Activated naive CD4-positive, alpha-beta T cell treated with anti-CD3 and anti-CD28 coated beads, Interleukin-2, amount 10 ng/mL, durations not matched to agents 7 days and 5 days (primary cell): ENCODE measurements at regions not wholly inside any gene's neighbourhood (a gene's known extent, or its start where the extent isn't known, plus 50 kb on each side); places are given as distances from the start of the nearest gene placed in this dataset.
A peak's percentile ranks its signal among the peaks of the same experiment; 100 is the strongest.

Experiments used
- CTCF ChIA-PET: fragments of 350-600 bp; sonication (Branson Sonifier 250); formaldehyde crosslinking; loops from one replicate; lab custom pipeline; 2021; ENCODE audit warnings: antibody characterized with exemption; lab: Charles Lee
- DNase-seq: peaks from one replicate; pipeline ENCODE4 v3.0.0-alpha.2; 2020
- H3K27ac Mint-ChIP-seq: one replicate; pipeline ENCODE4 v1.8.0; 2021; ENCODE audit warnings: mild to moderate bottlenecking, moderate library complexity, mixed read lengths
- H3K27me3 Mint-ChIP-seq: one replicate; pipeline ENCODE4 v1.8.0; 2021; ENCODE audit warnings: mild to moderate bottlenecking, mixed read lengths
- H3K36me3 Mint-ChIP-seq: one replicate; pipeline ENCODE4 v1.8.0; 2021; ENCODE audit warnings: mixed read lengths
- H3K4me1 Mint-ChIP-seq: one replicate; pipeline ENCODE4 v1.8.0; 2021; ENCODE audit warnings: mixed read lengths
- H3K4me3 Mint-ChIP-seq: one replicate; pipeline ENCODE4 v1.8.0; 2021; ENCODE audit warnings: mild to moderate bottlenecking, moderate library complexity, mixed read lengths
- H3K9me3 Mint-ChIP-seq: one replicate; pipeline ENCODE4 v1.8.0; 2021; ENCODE audit warnings: mixed read lengths

DNA sequence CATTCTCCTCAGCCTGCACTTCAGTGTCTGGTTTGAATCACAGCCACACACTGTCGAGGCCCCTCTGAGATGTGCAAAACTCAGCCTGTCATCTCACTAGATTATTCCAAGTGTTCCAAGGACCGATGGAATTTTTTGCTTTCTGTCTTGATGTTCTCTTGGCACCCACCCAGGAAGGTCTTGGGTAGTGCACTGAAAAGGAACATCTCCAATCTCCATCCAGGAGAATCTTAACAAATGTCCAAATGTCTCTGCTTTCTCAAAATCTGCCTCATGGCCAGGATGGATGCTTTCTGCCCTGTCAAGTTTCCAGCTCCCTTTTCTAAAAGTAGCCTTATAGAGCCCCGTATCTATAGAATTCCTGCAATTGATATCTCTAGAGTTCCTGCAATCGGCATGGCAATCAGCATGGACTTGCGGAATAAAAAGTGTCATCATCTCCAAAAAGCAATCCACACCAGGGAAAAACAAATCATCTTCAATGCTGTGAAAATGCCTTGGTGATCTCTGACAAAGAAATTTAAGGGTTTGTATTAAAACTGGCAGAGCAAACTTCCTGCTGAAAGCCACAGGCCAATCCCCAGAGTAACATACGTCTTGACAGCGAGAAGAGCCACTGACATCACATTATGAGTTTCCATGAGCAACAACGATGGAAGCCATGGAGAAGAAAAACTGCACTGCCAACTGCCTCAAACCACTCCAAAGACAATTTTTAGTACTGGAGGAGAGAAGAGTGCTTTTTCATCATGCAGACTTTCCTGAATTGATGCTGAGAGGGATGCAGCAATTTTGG is 215.3 kb upstream of the FAM9B start:
- Mint-ChIP-seq H3K27me3 (peaks cover 3% of the 10 kb centered on the region), H3K36me3 (no peaks in the 10 kb centered on the region), H3K4me1 (peaks cover 3% of the 10 kb centered on the region), H3K4me3 (no peak overlapping the region), H3K9me3 (no peaks in the 10 kb centered on the region), H3K27ac (no peak overlapping the region)
- CTCF ChIA-PET = no interaction called here
- no peak for DNase-seq

- H3K27me3 Mint-ChIP-seq = no peaks in the 10 kb centered on the region
- H3K36me3 Mint-ChIP-seq = no peaks in the 10 kb centered on the region
- CTCF ChIA-PET = no interaction called here
- no peak overlapping the region for H3K27ac Mint-ChIP-seq
- peaks cover 3% of the 10 kb centered on the region for H3K4me1 Mint-ChIP-seq
- H3K4me3 Mint-ChIP-seq = no peak overlapping the region
- H3K9me3 Mint-ChIP-seq = no peaks in the 10 kb centered on the region
- no peak for DNase-seq
These were observed 212.7 kb upstream of the TBL1X start for GRCh38 chrX:9252182-9252581.

DNA sequence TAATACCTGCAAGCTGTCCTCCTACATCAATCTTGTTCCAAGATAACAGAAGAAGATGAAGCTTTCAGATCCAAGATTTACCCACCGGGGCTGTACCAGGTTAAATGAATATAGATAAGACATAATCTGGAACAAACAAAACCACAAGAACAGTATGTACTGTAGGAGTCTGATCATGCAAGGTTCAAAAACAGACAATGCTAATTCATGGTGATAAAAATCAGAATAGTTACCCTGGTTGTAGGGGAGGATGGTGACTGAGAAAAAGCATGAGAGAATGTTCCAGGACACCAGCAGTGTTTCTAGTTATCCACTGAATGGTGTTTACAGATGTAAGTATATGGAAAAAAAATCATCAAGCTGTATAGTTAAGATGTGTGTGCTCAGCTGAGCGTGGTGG is 211.6 kb upstream of the TBL1X start:
- Mint-ChIP-seq H3K36me3 (no peaks in the 10 kb centered on the region), H3K27ac (no peak overlapping the region), H3K4me3 (no peak overlapping the region), H3K4me1 (peaks cover 9% of the 10 kb centered on the region), H3K9me3 (no peaks in the 10 kb centered on the region), H3K27me3 (no peaks in the 10 kb centered on the region)
- DNase-seq = no peak
- CTCF ChIA-PET = no interaction called here

GRCh38 chrX:9257718-9258420 is 207.0 kb upstream of the TBL1X start:
- Mint-ChIP-seq H3K36me3 (no peaks in the 10 kb centered on the region), H3K27ac (no peak overlapping the region), H3K4me1 (peaks cover 15% of the 10 kb centered on the region), H3K27me3 (no peaks in the 10 kb centered on the region), H3K4me3 (no peak overlapping the region), H3K9me3 (peaks cover 10% of the 10 kb centered on the region)
- no peak for DNase-seq
- CTCF ChIA-PET = no interaction called here

GRCh38 chrX:9258421-9259104 is 206.3 kb upstream of the TBL1X start:
- no peaks in the 10 kb centered on the region for H3K36me3 Mint-ChIP-seq
- peaks cover 15% of the 10 kb centered on the region for H3K4me1 Mint-ChIP-seq
- no peak overlapping the region for H3K4me3 Mint-ChIP-seq
- H3K27ac Mint-ChIP-seq = no peak overlapping the region
- CTCF ChIA-PET = no interaction called here
- no peak for DNase-seq
- H3K27me3 Mint-ChIP-seq = no peaks in the 10 kb centered on the region
- H3K9me3 Mint-ChIP-seq = peaks cover 10% of the 10 kb centered on the region

GRCh38 chrX:9260603-9261002 is 204.3 kb upstream of the TBL1X start:
- Mint-ChIP-seq H3K36me3 (no peaks in the 10 kb centered on the region), H3K4me1 (peaks cover 15% of the 10 kb centered on the region), H3K27me3 (no peaks in the 10 kb centered on the region), H3K9me3 (peaks cover 10% of the 10 kb centered on the region), H3K27ac (no peak overlapping the region), H3K4me3 (no peak overlapping the region)
- CTCF ChIA-PET = no interaction called here
- DNase-seq = no peak

- H3K4me1 Mint-ChIP-seq = no peaks in the 10 kb centered on the region
- no peaks in the 10 kb centered on the region for H3K9me3 Mint-ChIP-seq
- CTCF ChIA-PET = no interaction called here
- no peak overlapping the region for H3K4me3 Mint-ChIP-seq
- H3K27ac Mint-ChIP-seq = no peak overlapping the region
- DNase-seq = no peak
- H3K27me3 Mint-ChIP-seq = peaks cover 7% of the 10 kb centered on the region
- H3K36me3 Mint-ChIP-seq = no peaks in the 10 kb centered on the region
These were observed 197.4 kb upstream of the TBL1X start for GRCh38 chrX:9267415-9267814.

DNA sequence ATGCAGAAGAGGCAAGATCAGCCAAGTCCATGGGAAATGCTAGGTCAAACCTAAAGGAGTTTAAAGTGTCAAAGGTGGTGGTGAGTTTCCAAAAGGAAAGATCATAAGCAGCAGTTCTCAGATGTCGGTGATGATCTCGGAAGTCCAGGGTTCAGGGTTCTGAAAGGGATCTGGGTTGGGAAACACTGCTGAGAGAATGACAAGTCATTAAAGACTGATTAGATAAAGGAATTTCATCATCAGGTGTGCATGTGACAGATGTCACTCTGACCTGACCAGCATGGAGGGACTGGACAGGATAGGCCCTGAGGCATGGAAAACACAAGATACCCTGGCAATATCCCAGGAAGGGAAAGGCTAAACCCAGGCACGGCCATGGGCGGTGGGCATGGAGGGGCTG is 195.7 kb upstream of the TBL1X start:
- Mint-ChIP-seq H3K4me1 (no peaks in the 10 kb centered on the region), H3K4me3 (no peak overlapping the region), H3K27ac (no peak overlapping the region), H3K9me3 (peaks cover 4% of the 10 kb centered on the region), H3K36me3 (no peaks in the 10 kb centered on the region), H3K27me3 (peaks cover 12% of the 10 kb centered on the region)
- no peak for DNase-seq
- CTCF ChIA-PET = no interaction called here

DNA sequence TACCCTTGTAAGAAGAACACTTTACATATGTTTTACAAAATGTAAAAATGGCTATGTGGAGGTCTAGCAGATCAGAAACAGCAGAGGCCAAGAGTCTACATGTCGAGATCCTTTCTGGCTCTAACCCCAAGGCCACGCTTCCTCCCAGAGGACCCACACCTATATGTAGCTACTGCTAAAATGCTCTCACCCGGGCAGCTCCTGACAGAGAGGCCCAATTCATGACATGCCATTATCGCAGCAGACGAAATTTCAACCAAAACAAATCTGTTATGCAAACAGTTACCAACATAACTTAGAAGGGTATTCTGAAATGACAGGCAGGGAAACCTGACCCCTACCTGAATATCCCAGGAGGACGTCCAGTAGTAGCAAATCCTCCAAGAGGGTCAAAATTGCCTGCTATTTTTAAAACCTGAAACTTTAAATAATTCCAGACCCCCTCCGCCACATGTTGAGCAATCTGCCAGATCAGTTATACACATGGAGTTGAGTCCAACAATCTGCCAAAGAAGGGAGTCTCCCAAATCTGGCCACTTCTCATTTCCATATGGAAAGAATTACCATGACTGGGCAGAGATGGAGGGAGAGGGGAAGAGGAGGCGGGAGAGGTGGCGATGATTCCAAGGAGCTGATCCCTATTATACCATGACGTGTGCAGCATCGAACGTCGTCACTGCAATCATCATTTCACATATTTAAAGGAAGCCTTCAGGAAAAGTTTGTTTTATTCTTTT is 192.9 kb upstream of the TBL1X start:
- Mint-ChIP-seq H3K9me3 (peaks cover 4% of the 10 kb centered on the region), H3K36me3 (no peaks in the 10 kb centered on the region), H3K27me3 (peaks cover 12% of the 10 kb centered on the region), H3K4me3 (no peak overlapping the region), H3K27ac (no peak overlapping the region), H3K4me1 (no peaks in the 10 kb centered on the region)
- DNase-seq = no peak
- CTCF ChIA-PET = no interaction called here

DNA sequence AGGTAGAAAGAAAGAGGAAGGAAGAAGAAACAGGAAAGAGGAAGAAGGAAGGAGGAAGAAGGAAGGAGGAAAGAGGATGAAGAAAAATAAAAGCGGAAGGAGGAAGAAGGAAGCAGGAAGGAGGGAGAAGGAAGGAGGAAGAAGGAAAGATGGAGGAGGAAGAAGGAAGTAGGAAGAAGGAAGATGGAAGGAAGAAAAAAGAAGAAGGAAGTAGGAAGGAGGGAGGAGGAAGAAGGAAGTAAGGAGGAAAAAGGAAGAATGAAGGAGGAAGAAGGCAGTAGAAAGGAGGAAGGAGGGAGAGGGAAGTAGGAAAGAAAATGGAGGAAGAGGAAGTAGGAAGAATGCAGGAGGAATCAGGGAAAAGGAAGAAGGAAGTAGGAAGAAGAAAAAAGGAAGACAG is 191.1 kb upstream of the TBL1X start:
- peaks cover 5% of the 10 kb centered on the region for H3K9me3 Mint-ChIP-seq
- DNase-seq = no peak
- no peak overlapping the region for H3K27ac Mint-ChIP-seq
- CTCF ChIA-PET = no interaction called here
- no peak overlapping the region for H3K4me3 Mint-ChIP-seq
- H3K36me3 Mint-ChIP-seq = no peaks in the 10 kb centered on the region
- peaks cover 5% of the 10 kb centered on the region for H3K4me1 Mint-ChIP-seq
- peaks cover 9% of the 10 kb centered on the region for H3K27me3 Mint-ChIP-seq

GRCh38 chrX:9278475-9279233 is 186.2 kb upstream of the TBL1X start:
- CTCF ChIA-PET = no interaction called here

DNA sequence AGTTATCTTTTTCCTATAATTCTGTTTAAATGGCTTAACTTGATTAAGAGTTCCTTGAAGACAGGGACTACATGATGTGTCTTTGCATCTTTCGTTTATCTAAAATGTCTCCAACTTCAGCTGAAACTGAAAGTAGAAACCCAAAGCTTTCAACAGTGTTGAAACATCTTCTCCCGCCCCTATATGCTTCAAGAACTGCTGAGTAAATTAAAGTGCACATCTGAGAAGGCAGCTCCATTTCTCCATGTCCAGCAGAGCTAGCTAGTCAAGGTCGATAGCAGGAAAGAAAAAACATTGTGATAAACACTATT is 185.7 kb upstream of the TBL1X start:
- Mint-ChIP-seq H3K4me3 (peak overlapping the region; percentile 23), H3K9me3 (peaks cover 2% of the 10 kb centered on the region), H3K4me1 (peaks cover 29% of the 10 kb centered on the region), H3K36me3 (peaks cover 3% of the 10 kb centered on the region), H3K27ac (peak overlapping the region; percentile 82), H3K27me3 (no peaks in the 10 kb centered on the region)
- CTCF ChIA-PET = no interaction called here
- no peak for DNase-seq

More at GRCh38 chrX:9278475-9279233, 186.2 kb upstream of the TBL1X start:
- Mint-ChIP-seq H3K27ac (peak overlapping the region; percentile 82), H3K4me3 (peak overlapping the region; percentile 23), H3K9me3 (peaks cover 2% of the 10 kb centered on the region), H3K27me3 (peaks cover 4% of the 10 kb centered on the region), H3K4me1 (peaks cover 29% of the 10 kb centered on the region), H3K36me3 (peaks cover 3% of the 10 kb centered on the region)
- no peak for DNase-seq

- peaks cover 36% of the 10 kb centered on the region for H3K4me1 Mint-ChIP-seq
- CTCF ChIA-PET = no interaction called here
- H3K36me3 Mint-ChIP-seq = peaks cover 3% of the 10 kb centered on the region
- no peaks in the 10 kb centered on the region for H3K27me3 Mint-ChIP-seq
- no peak for DNase-seq
- no peak overlapping the region for H3K4me3 Mint-ChIP-seq
- H3K9me3 Mint-ChIP-seq = peaks cover 2% of the 10 kb centered on the region
- H3K27ac Mint-ChIP-seq = no peak overlapping the region
These were observed 184.0 kb upstream of the TBL1X start for GRCh38 chrX:9280831-9281230.

- Mint-ChIP-seq H3K27ac (peak overlapping the region; percentile 5), H3K4me3 (no peak overlapping the region), H3K9me3 (no peaks in the 10 kb centered on the region), H3K27me3 (no peaks in the 10 kb centered on the region), H3K36me3 (peaks cover 3% of the 10 kb centered on the region), H3K4me1 (peaks cover 43% of the 10 kb centered on the region)
- CTCF ChIA-PET = no interaction called here
- DNase-seq = no peak
These were observed 182.5 kb upstream of the TBL1X start for GRCh38 chrX:9282325-9282724.
